MM.1S (cell line): ENCODE measurements at regions not wholly inside any gene's neighbourhood (a gene's known extent, or its start where the extent isn't known, plus 50 kb on each side); places are given as distances from the start of the nearest gene placed in this dataset.

Experiments
- CTCF ChIP-seq: fragments of 300-600 bp; sonication (generic); IDR thresholded peaks from 2 replicates; pipeline ENCODE4 v1.5.1; 2016; ENCODE audit warnings: antibody characterized with exemption, low read length, mixed read lengths
- EZH2 ChIP-seq: fragments of 300-600 bp; sonication (generic); optimal IDR thresholded peaks from 2 replicates; pipeline ENCODE3; 2017; ENCODE audit warnings: low read depth, mild to moderate bottlenecking, antibody characterized with exemption, low read length, mixed read lengths

GRCh38 chr7:145696071-145696470 lies 420.5 kb upstream of the CNTNAP2 start:
- TF ChIP-seq CTCF (no peak), EZH2 (no peak)
